Effector CD8-positive, alpha-beta T cell (primary cell): ENCODE measurements at regions not wholly inside any gene's neighbourhood (a gene's known extent, or its start where the extent isn't known, plus 50 kb on each side); places are given as distances from the start of the nearest gene placed in this dataset.

ENCODE experiments used
- DNase-seq: peaks from one replicate; lab custom pipeline; 2025; lab: John Stamatoyannopoulos, UW

DNA sequence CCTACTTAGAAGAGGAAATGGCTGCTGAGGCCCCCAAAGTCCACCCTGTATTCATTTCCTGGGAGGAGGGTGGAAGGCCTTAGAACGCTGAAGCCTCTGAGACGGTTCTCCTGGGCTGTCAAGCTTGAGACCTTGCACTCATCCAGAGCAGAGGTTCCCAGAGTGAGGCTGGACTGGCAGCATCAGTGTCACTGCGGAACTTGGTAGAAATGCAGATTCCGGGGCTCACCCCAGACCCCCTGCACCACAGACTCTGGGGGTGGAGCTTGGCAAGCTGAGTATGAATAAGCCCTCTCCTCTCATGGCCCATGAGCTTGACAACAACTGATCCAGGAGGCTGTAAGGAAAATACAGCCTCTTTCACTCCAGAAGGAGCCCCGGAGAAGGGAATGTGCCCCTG, 218.3 kb downstream of the IRF8 start:
- no peak for DNase-seq

DNA sequence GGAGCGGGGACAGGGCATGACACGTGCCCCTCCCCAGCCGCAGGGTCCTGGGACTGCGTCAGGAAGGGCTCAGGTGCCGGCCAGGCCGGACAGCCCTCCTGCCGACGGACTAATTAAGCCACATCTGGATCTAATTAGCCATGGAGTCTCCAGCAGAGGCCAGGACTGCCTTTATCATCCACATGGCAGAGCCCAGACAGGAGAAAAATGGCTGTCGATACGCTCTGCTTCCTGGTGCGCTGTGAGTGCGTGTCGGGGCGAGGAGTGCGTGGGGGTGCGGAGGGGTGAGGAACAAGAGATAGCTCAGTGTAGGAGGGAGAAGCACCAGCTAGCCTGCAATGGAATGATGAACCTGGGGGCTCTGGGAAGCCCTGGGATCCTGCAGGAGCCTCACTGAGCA, 218.8 kb downstream of the IRF8 start:
- DNase-seq: no peak

DNA sequence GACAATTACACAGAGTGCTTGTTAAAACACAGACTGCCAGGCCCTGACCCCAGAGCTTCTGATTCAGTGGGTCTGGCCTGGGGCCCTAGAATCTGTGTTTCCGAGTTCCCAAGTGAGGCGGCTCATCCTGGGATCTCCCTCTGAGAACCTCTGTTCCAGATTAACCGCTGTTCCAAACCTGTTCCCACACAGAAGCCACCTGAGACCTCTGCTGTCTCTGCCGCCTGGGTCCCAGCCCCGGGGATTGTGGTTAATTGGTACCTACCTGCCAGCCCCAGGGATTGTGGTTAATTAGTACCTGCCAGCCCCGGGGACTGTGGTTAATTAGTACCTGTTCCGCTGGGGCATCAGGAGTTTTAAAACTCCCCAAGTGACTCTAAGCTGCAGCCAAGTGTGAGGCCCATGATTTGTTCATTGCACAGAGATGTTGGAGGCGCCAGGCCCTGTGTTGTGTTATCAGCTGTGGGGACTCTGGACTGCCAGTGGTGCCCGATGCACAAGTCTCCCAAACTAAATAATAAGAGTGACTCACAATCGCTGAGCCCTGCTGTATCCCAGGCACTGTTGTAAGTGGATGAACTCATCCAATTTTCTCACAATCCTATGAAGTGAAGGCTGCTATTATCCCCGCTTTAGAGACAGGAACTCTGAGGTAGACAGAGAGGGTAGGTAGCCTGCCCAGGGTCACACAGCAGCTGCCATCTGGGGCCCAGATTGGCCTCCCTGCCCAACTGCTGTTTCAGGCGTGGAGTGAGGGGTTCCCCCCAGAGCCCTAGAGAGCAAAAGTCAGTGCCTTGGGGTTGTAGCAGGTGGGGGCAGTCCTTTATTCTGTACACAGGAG, 219.7 kb downstream of the IRF8 start:
- DNase-seq: no peak

DNA sequence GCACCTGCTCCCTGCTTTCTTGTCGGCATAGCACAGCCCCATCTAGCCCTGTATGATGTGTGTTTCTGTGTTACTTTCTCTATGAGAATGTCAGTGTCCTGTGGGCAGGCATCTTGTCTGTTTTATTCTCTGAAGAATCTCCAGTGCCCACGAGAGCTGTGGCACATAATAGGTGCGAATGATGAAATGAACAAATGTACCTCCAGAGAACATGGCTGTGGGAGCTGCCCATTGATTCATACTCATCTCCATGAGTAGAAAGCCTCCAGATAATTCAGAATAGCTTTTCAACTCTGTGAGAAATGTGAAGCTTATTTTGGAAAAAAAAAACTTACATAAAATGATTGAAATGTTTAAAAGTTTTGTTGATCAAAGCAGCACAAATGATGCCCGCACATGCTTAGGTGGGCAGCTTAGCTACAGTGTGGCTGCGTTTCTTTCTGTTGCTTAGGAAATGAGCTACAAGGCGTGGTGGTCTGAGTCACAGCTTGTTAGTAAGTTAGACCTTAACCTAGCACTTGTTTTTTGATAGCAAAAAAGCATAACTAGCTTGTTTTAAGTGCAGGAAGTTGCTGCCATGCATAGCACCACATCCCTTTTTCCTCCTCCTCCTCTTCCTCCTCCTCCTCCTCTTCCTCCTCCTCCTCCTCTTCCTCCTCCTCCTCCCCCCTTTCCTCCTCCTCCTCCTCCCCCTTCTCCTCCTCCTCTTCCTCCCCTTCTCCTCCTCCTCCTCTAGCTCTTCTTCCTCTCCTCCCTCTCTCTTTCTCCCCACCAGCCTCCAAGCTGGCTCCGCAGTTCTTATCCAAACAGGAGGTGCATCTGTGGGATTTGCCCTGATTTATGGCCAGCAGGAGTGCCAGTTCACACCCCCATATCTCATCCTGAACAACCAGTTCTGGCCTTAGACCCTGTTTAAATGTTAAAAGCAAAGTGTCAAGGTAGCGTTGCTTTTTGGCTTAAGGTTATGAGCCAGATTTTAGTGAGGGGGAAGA, 221.5 kb downstream of the IRF8 start:
- DNase-seq: no peak

DNA sequence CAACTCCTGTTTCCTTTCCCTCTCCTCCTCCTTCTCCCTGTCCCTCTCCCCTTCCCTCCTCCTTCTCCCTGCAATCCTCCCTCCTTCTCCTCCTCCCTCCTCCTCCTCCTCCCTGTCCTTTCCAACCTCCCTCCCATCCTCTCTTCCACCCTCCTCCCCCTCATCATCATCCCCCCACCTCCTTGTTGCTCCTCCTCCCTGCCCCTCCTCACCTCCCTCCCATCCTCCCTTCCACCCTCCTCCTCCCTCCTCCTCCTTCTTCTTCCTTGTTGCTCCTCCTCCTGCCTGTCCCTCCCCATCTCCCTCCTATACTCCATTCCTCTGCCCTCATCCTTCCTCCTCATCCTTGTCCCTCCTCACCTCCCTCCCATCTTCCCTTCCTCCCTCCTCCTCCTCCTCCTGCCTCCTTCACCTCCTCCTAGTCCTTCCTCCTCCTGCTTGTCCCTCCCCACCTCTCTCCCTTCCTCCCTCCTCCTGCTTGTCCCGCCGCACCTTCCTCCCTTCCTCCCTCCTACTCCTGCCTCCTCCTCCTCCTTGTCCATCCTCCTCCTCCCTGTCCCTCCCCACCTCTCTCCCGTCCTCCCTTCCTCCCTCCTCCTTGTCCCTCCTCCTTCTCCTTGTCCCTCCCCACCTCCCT, 222.5 kb downstream of the IRF8 start:
- no peak for DNase-seq

DNA sequence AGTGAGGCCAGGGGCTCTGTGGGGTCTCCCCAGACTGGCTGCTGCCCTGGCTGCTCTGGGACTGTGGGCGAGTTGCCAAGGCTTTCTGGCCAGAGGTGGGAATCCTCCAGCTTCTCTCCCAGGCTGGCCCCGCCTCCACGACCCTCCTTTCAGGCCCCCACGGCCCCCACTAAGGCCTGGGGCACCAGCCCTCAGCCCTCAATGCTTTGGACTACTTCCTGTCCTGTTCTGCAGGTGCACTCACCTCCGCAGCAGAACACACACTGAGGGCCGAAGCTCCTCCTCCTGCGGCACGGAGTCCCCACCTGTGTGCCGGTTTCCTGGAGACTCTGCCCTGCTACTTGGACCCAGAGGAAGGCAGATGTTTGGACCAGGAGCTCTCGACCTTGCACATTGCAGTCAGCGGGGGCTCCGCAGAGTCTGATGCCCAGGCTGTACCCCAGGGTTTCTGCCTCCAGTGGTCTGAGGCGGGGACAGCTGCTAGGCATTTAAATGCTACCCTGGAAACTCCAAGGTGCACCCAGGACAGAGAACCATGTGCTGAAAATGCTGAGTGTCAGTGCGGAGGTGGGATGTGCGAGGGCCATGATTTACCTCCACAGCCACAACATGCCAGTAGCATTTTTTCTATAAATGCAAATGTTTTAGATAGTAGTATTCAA, 223.8 kb downstream of the IRF8 start:
- DNase-seq: no peak

DNA sequence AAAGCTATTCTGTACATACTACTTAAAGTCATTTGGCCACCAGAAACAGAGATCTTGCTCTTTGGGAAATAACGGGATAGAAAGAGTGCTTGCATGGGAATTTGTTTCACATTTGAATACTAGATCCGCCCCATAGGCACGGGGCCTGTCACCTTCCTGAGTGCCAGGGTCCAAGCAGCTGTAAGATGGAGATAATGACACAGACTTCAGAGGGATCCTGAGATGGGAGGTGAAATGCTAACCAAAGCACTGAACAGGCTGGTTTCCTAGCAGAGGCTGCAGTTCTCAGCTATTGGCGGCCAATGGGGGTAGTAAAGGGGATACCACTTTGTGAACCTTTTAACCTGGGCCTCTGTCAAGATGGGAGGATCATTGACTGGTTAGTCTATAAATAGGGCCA, 225.4 kb downstream of the IRF8 start:
- no peak for DNase-seq

DNA sequence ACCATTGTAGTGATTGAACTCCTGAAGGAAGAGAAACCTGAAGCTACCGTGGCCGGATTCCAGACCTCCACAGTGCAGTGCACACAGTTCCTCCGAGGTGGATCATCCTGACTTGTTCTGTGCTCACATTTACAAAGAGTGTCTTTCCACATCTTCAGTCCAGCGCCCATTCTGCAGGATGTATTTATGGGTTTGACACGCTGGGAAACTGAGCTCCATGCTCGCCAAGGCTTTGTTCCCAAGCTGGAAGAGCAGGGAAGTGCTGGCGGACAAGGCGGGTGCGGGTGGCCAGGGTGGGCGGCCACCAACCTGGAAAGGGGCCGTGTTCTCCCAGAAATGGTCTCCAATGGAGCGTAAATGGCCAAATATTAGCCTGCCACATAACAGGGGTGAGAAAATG, 227.9 kb downstream of the IRF8 start:
- DNase-seq: no peak

DNA sequence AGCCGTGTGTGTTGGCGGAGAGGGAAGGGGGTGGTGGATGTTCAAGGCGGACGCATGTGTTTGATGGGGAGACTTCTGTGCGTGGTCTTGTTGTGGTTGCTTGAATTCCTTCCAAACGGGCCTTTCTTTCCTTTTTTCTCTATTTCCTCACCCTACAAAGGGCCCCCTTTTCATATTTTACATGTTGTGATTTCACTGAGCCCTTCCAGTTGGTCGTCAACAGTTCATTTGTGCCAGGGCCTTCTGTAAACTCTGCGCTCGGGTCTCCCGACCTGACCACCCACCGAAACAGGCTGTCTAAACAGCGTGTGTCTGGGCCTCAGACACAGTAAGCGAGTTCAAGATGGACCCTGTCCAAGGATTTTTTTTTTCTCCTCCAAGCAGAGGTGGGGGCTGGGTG, 228.4 kb downstream of the IRF8 start:
- DNase-seq: no peak

DNA sequence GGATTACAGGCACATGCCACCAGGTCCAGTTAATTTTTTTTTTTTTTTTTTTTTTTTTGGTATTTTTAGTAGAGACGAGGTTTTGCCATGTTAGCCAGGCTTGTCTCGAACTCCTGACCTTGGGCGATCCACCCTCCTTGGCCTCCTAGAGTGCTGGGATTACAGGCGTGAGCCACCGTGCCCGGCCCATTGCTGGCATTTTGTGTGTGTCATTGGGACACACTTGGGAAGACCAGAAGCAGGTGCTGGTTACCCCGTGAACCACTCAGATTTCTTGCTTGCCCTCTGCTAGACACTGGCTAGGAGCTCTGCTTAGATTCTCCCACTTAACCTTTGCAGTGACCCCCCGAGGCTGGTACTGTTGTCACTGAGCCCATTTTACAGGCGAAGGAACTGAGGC, 229.3 kb downstream of the IRF8 start:
- DNase-seq: no peak

DNA sequence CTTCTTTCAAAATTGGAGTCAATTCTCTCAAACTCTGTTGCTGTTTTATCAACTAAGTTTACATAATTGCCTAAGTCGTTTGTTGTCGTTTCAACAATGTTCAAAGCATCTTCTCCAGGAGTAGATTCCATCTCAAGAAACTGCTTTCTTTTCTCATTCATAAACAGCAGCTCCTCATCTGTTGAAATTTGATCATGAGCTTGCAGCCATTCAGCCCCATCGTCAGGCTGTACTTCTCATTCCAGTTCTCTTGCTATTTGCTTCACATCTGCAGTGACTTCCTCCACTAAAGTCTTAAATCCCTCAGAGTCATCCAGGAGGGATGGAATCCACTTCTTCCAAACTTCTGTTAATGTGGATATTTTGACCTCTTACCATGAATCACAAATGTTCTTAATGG, 230.6 kb downstream of the IRF8 start:
- DNase-seq: no peak

DNA sequence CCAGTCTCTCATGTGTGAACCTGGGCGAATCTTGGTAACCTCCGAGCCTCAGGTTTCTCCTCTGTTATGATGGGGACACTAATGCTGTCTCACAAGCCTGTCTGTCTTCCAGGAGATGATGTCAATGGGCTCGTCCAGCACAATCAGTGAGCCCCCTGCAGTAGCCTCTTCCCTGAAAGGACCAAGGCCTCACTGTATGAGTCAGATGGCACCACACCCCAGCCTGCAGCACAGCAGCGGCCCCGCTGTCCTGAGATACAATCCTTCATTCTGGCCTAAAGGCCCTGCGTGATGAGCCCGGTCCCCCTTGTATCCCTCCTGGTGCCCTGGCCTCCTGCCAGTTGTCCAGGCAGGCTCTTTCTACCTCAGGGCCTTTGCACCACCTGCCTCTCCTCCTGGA, 234.4 kb downstream of the IRF8 start:
- DNase-seq: no peak

DNA sequence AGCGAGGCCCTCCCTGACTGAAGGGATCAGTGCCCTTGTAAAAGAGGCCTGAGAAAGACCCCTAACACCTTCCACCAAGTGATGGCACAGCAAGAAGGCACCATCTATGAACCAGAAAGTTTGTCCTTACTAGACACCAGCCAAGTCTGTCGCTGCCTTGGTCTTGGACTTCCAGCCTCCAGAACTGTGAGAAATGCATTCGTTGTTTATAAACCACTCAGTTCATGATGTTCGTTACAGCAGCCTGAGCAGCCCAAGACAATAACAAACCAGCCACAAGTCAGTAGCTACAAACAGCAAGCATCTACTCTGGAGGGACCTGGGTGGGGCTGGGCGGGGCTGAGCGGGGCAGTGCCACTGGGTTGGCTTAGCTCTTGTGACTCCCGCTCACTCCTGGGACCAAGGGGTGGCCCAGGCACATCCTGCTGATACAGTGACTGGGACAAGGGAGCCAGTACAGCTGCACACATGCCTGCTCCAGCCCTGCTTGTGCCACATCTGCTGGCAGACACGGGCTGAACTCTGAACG, 234.9 kb downstream of the IRF8 start:
- DNase-seq: no peak

DNA sequence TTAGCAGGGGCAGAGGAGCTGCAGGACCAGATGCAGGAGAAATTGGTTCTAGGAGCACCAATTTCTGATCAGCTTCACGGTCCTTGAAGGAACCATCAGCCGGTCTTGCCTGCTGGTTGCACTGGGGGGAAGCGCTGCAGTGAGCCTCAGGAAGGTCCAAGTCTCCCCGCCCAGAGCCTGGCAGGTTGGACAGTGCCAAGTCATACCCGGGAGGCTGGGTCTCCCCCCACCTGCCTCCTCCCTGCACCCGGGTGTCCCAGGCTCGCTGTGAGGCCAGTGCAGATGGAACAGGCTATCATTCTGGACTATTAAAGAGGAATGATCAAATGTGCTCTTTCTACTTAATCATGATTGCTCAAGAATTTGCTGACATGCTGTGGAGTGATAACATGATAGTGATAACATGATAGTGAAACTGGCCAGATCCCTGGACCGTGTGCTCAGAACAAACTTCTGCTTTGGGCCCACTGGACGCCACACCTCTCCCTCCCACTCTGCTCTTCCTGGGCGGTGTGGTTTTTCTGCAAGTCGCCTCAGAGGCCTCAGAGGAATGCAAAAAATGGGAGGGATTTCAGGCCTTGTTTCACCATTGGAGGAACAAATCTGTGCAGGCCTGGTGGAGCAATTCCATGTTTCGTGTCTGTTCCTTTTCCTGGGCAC, 236.0 kb downstream of the IRF8 start:
- DNase-seq: no peak

DNA sequence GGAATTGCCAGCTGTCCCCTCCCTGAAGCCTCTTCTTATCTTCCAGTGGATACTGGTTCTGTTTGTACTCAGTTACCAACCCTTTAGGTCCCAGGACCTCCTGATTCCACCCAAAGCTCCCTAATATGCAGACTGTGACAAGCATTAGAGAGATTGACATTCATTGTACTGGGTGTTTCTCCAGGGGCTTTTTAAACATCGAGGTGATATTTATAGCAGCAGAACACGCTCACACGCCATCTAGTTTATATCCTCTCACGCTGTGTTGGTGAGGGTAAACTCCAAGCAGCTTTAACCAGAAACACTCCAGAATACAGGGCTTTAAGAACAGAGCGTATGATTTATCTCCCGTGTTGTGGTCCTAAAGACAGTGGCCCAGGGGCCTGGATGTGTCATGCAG, 238.4 kb downstream of the IRF8 start:
- DNase-seq: no peak

DNA sequence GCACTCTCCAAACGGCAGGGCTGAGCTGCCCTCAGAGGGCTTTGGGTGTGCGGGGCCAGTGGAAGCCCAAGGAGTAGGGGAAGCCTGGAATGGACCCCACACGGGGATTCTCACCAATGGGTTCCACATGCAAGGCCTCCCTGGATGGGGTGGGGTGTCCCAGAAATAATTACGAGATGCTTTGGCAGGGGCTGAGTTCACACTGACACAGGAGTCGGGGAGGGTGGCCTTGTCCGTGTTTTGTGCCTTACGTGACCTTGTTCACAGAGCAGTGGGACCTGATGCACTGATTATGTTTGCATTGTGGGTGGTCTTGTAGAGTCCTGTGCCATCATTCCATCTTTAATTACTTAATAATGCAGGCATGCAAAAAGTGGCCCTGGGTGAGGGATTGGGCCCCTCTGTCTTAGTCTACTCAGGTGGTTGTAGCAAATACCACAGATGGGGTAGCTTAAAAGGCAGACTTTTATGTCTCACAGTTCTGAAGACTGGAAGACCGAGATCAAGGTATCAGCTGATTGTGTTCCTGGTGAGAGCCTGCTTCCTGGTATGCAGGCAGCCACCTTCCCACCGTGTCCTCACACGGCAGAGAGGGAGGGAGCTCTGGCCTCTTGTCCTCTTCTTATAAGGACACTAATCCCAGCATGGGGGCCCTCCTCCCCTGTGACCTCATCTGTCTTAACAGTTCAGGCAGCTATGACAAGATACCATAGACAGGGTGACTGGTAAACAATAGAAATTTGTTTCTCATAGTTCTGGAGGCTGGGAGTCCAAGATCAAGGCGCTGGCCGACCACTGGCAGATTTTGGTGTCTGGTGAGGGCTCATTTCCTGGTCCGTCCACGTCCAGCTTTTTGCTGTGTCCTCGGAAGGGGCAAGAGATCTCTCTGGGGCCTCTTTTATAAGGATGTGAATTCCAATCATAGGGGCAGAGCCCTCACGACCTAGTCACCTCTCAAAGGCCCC, 239.4 kb downstream of the IRF8 start:
- no peak for DNase-seq

DNA sequence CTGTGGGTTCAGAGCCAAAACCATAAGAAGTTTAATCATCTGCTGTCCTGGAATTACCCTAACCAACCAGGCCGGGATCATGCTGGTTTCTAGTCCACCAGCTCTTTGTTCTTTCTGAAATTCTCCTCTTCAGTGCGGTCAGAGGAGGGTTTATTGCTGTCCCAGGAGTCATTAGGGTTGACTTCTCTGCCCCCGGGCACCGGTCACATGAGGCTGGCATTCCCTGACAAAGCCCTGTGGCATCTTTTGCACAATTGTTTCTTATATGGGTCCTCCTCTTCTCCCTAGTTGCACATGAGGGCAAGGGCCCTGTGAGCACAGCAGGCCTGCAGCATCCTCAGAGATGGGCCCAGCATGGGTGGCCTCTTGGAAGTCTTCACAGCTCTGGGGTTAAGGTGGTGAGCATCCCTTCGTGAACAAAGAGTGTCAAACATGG, 243.9 kb downstream of the IRF8 start:
- DNase-seq: no peak

DNA sequence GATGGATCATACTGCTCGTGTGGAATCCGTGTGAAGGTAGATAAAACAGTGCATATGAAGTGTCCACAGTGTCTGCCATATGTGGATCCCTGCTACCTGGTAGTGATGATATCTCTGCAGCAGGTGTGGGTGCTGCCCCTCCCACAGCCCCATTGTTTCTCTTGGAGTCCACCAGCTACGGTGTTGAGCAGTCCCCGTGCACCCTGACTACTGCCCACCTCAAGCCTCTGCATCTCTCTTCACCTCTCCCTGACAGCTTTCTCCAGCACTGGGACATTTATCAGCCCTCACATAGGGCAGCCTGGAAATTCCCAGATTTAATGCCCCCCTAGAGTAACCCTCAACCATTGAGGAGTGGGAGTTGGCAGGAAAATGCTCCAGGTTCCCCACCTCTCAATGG, 244.7 kb downstream of the IRF8 start:
- DNase-seq: no peak

DNA sequence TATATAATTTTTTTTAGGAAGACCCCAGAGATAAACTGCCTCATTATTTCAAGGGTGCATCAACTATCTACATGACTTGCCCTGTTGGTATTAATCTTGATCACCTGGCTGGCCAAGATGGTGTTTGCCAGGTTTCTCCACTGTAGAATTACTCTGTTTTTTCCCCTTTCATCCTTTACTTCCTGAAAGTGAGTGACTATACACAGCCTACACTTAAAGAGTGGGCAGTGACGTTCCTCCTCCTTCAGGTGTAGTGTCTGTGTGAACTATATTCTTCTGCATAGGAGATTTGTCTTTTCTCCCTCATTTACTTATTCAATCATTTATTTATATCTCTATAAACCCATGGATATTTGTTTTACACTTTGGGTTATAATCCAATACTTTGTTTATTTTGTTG, 246.7 kb downstream of the IRF8 start:
- no peak for DNase-seq
